ENCODE measurements at regions not wholly inside any gene's neighbourhood (a gene's known extent, or its start where the extent isn't known, plus 50 kb on each side); places are given as distances from the start of the nearest gene placed in this dataset.

DNA sequence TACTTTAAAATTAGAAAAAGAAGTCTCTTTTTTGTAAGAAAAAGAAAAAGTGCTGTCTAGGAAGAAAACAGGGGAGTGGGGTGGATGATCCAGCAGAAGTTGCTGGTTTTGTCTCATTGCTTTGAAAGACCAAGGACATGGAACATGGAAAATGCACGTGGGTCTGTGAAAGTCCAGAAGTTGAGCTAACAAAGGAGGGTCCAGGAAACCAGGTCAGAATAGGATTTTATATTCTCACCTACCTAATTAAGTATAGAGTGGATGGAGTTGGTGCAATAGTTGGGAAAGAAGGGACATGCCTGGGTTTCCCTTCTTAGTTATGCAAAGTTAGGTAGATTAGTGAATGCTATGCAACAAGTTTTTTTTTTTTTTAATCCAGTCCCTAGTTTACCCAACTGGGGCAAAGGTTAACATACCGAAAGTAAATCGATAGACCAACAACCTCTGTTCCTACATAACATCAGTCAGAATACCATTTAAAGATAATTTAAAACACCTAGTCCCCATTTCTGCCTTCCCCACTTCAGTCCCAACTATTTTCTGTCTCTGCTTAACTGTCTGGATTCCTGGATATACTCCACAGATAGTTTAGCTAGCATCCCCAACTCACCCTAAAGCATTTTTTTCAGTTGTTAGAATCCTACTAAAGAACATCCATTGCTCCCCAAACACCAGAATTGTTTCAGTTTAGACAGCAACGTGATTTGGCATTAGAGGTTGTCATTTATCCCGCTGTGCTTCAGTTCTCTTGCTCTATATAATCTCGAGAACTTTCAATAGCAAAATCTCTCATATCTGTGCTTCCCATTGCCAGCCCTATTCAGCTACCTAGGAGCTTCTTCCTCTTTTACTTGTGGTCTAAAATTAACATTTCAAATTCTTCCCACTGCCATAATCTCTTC, 105.7 kb upstream of the PLPPR5 start:
- Histone ChIP-seq H3K27me3 (ENCODE audit: insufficient read depth, low read depth) (no peaks in the 10 kb centered on the region), H3K4me3 (no peak overlapping the region), H3K79me2 (ENCODE audit: low read depth) (no peaks in the 10 kb centered on the region), H4K20me1 (ENCODE audit: insufficient read depth) (no peaks in the 10 kb centered on the region), H3K4me2 (peak overlapping the region; percentile 21), H3K4me1 (replicated peaks; ENCODE audit: insufficient read depth) (no peaks in the 10 kb centered on the region), H3K36me3 (ENCODE audit: low read depth) (no peaks in the 10 kb centered on the region), H3F3A (ENCODE audit: insufficient read depth, low read depth) (no peaks in the 10 kb centered on the region), H3K9me3 (ENCODE audit: insufficient read depth, low read depth) (no peaks in the 10 kb centered on the region), H3K9me2 (ENCODE audit: insufficient read depth) (no peaks in the 10 kb centered on the region), H2AFZ (0 out of 2 replicates have a peak overlapping the region, but pooled peaks have one; percentile 2), H3K27ac (no peak overlapping the region)
- ChIA-PET POLR2A (ENCODE audit: unreplicated experiment) (no interaction called here), CTCF (no interaction called here)
- TF ChIP-seq EZH2 (IDR thresholded peaks at IDR 0.05; ENCODE audit: low read depth) = no peak
- TF ChIP-seq CTCF (conservative IDR thresholded peaks at IDR 0.05) = no peak
- BruUV-seq (replicated peaks) = no TSS peak
- intact Hi-C loops (cut with micrococcal nuclease; ENCODE audit: unreplicated experiment) = no loop called here
- DNase-seq = no peak

DNA sequence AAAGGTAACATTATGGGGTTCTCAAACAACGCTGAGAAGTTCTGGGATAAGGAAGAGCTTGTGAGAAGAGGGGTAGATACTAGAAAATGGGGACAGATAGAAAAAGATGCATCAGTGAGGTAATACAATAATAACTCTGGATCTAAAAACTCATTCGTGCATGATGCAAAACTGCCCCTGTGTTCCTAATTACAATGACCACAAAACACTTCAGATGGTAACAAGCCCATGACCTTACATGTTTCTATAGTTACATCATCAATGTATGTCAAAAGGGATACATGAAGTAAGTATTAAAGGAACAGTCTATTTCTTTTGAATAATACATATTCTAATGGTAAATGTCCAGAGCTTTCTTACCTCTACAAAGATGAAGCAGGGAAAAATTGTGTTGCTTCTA, 110.6 kb upstream of the PLPPR5 start:
- H3K36me3 ChIP-seq (ENCODE audit: low read depth) = no peaks in the 10 kb centered on the region
- H2AFZ ChIP-seq = no peak overlapping the region
- CTCF ChIA-PET = no interaction called here
- no peaks in the 10 kb centered on the region for H3K4me1 ChIP-seq (replicated peaks; ENCODE audit: insufficient read depth)
- intact Hi-C loops (cut with micrococcal nuclease; ENCODE audit: unreplicated experiment) = no loop called here
- H3K27ac ChIP-seq = no peak overlapping the region
- no TSS peak for BruUV-seq (replicated peaks)
- POLR2A ChIA-PET (ENCODE audit: unreplicated experiment) = no interaction called here
- no peaks in the 10 kb centered on the region for H3K27me3 ChIP-seq (ENCODE audit: insufficient read depth, low read depth)
- no peak overlapping the region for H3K4me3 ChIP-seq
- H4K20me1 ChIP-seq (ENCODE audit: insufficient read depth) = no peaks in the 10 kb centered on the region
- H3K9me3 ChIP-seq (ENCODE audit: insufficient read depth, low read depth) = no peaks in the 10 kb centered on the region
- no peaks in the 10 kb centered on the region for H3K9me2 ChIP-seq (ENCODE audit: insufficient read depth)
- no peak overlapping the region for H3K4me2 ChIP-seq
- H3F3A ChIP-seq (ENCODE audit: insufficient read depth, low read depth) = no peaks in the 10 kb centered on the region
- DNase-seq = no peak
- no peaks in the 10 kb centered on the region for H3K79me2 ChIP-seq (ENCODE audit: low read depth)
- TF ChIP-seq EZH2 (IDR thresholded peaks at IDR 0.05; ENCODE audit: low read depth) (no peak), CTCF (conservative IDR thresholded peaks at IDR 0.05) (no peak)

- BruUV-seq (replicated peaks) = no TSS peak
- Histone ChIP-seq H3K4me3 (no peak overlapping the region), H3K4me2 (no peak overlapping the region), H3K9me2 (ENCODE audit: insufficient read depth) (no peaks in the 10 kb centered on the region), H3K4me1 (replicated peaks; ENCODE audit: insufficient read depth) (no peaks in the 10 kb centered on the region), H3K79me2 (ENCODE audit: low read depth) (no peaks in the 10 kb centered on the region), H3K9me3 (ENCODE audit: insufficient read depth, low read depth) (no peaks in the 10 kb centered on the region), H2AFZ (no peak overlapping the region), H3K36me3 (ENCODE audit: low read depth) (no peaks in the 10 kb centered on the region), H4K20me1 (ENCODE audit: insufficient read depth) (no peaks in the 10 kb centered on the region), H3F3A (ENCODE audit: insufficient read depth, low read depth) (no peaks in the 10 kb centered on the region), H3K27me3 (ENCODE audit: insufficient read depth, low read depth) (no peaks in the 10 kb centered on the region), H3K27ac (no peak overlapping the region)
- intact Hi-C loops (cut with micrococcal nuclease; ENCODE audit: unreplicated experiment) = no loop called here
- DNase-seq = no peak
- CTCF ChIA-PET = no interaction called here
- POLR2A ChIA-PET (ENCODE audit: unreplicated experiment) = no interaction called here
- TF ChIP-seq CTCF (conservative IDR thresholded peaks at IDR 0.05) (no peak), EZH2 (IDR thresholded peaks at IDR 0.05; ENCODE audit: low read depth) (no peak)
Measured at GRCh38 chr1:99119188-99119587, 114.5 kb upstream of the PLPPR5 start.

Measured in PC-9 (cell line).